GM19193 (cell line): ENCODE measurements at regions not wholly inside any gene's neighbourhood (a gene's known extent, or its start where the extent isn't known, plus 50 kb on each side); places are given as distances from the start of the nearest gene placed in this dataset.

ENCODE experiments used
- POLR2A ChIP-seq: IDR thresholded peaks from 4 replicates; pipeline ENCODE4 v1.6.1; 2011; ENCODE audit not compliant: insufficient read depth, insufficient read length; ENCODE audit errors: extremely low read depth

- no peak for TF ChIP-seq POLR2A
These were observed 357.7 kb downstream of the UQCRFS1 start for GRCh38 chr19:28855216-28855615.

GRCh38 chr19:28847468-28847867 is 365.5 kb downstream of the UQCRFS1 start:
- no peak for TF ChIP-seq POLR2A

- no peak for TF ChIP-seq POLR2A
These were observed 366.7 kb downstream of the UQCRFS1 start for GRCh38 chr19:28846094-28846812.

- TF ChIP-seq POLR2A = no peak
These were observed 369.0 kb downstream of the UQCRFS1 start for GRCh38 chr19:28843761-28844492.

GRCh38 chr19:28841531-28841930 is 371.4 kb downstream of the UQCRFS1 start:
- no peak for TF ChIP-seq POLR2A

- TF ChIP-seq POLR2A = no peak
These were observed 372.1 kb downstream of the UQCRFS1 start for GRCh38 chr19:28840891-28841290.

- no peak for TF ChIP-seq POLR2A
These were observed 373.5 kb downstream of the UQCRFS1 start for GRCh38 chr19:28839455-28839854.

GRCh38 chr19:28838909-28839308 is 374.0 kb downstream of the UQCRFS1 start:
- TF ChIP-seq POLR2A = no peak

GRCh38 chr19:28836421-28836820 is 376.5 kb downstream of the UQCRFS1 start:
- no peak for TF ChIP-seq POLR2A

- TF ChIP-seq POLR2A = no peak
These were observed 378.0 kb downstream of the UQCRFS1 start for GRCh38 chr19:28834996-28835395.

- TF ChIP-seq POLR2A = no peak
These were observed 381.5 kb downstream of the UQCRFS1 start for GRCh38 chr19:28831462-28831861.

- no peak for TF ChIP-seq POLR2A
These were observed 383.2 kb downstream of the UQCRFS1 start for GRCh38 chr19:28829762-28830161.

- TF ChIP-seq POLR2A = no peak
These were observed 383.6 kb downstream of the UQCRFS1 start for GRCh38 chr19:28829359-28829758.

GRCh38 chr19:28828276-28828870 is 384.6 kb downstream of the UQCRFS1 start:
- TF ChIP-seq POLR2A = no peak

- TF ChIP-seq POLR2A = no peak
These were observed 385.6 kb downstream of the UQCRFS1 start for GRCh38 chr19:28827382-28827781.
